GM12878 (cell line): ENCODE measurements at regions not wholly inside any gene's neighbourhood (a gene's known extent, or its start where the extent isn't known, plus 50 kb on each side); places are given as distances from the start of the nearest gene placed in this dataset.

ENCODE experiments used
- ATAC-seq: fragments of 200-7000 bp; cut with Tn5 transposase; 3 replicates; pipeline ENCODE4 v1.9.1; 2020; ENCODE audit warnings: mild to moderate bottlenecking, moderate library complexity
- BruUV-seq: library from RNA; stranded (reverse); fragments of 400-500 nt; replicated peaks from 2 replicates; lab custom pipeline; 2021; lab: Mats Ljungman, UMichigan
- CTCF ChIA-PET: fragments of 300-600 bp; sonication (Branson Sonifier 250); formaldehyde crosslinking; extraction: SDS; loops from one replicate; lab custom pipeline; 2021; ENCODE audit warnings: inconsistent platforms; lab: Yijun Ruan, JAX
- POLR2A ChIA-PET: fragments of 350-600 bp; formaldehyde crosslinking; extraction: SDS; loops from one replicate; lab custom pipeline; 2021; ENCODE audit warnings: inconsistent platforms; lab: Charles Lee
- RAD21 ChIA-PET: fragments of 300-600 bp; sonication (Branson Sonifier 250); formaldehyde crosslinking; loops from one replicate; lab custom pipeline; 2023; ENCODE audit warnings: antibody characterized with exemption; ENCODE audit not compliant: unreplicated experiment; lab: Charles Lee
- SMC1A ChIA-PET: fragments of 300-600 bp; sonication (Branson Sonifier 250); formaldehyde crosslinking; loops from one replicate; lab custom pipeline; 2023; ENCODE audit not compliant: unreplicated experiment, uncharacterized antibody; lab: Charles Lee
- DNase-seq: peaks from one replicate; pipeline ENCODE4 v3.0.0-alpha.2; 2011; ENCODE audit warnings: low read depth, low spot score
- FAIRE-seq: peaks from 3 replicates; lab custom pipeline; 2011; peaks lifted over from hg19 to GRCh38; lab: Jason Lieb, UNC
- H2AFZ ChIP-seq: 2 replicates; pipeline ENCODE4 v1.6.0; 2011; ENCODE audit warnings: low read depth, low read length, control low read depth; ENCODE audit not compliant: control insufficient read depth
- H3K27ac ChIP-seq: 2 replicates; pipeline ENCODE4 v1.5.1; 2011; ENCODE audit warnings: control low read depth; ENCODE audit not compliant: control insufficient read depth, insufficient read depth
- H3K27me3 ChIP-seq, 2 experiments: replicated peaks in 1 of 2; 2 replicates each; pipeline versions ENCODE4 v1.6.0 to v1.6.1; 2011; ENCODE audit warnings: low read length in 1 of 2; ENCODE audit not compliant: control insufficient read depth in 2 of 2, insufficient read depth in 2 of 2
- H3K36me3 ChIP-seq, 2 experiments: 2 replicates each; pipeline ENCODE4 v1.5.1; 2011; ENCODE audit warnings: low read length in 1 of 2; ENCODE audit not compliant: control insufficient read depth in 2 of 2, insufficient read depth in 2 of 2
- H3K4me1 ChIP-seq: 2 replicates; pipeline ENCODE4 v1.6.1; 2011; ENCODE audit warnings: mild to moderate bottlenecking, low read length, moderate library complexity, mixed read lengths; ENCODE audit not compliant: control insufficient read depth, insufficient read depth
- H3K4me2 ChIP-seq: 2 replicates; pipeline ENCODE4 v1.6.0; 2011; ENCODE audit warnings: control low read depth; ENCODE audit not compliant: control insufficient read depth, insufficient read depth
- H3K4me3 ChIP-seq: fragments of 200-600 bp; sonication (generic); 2 replicates; pipeline ENCODE4 v1.5.1; 2016
- H3K79me2 ChIP-seq: 2 replicates; pipeline ENCODE4 v1.6.0; 2011; ENCODE audit warnings: low read length; ENCODE audit not compliant: control insufficient read depth, insufficient read depth
- H3K9ac ChIP-seq: 2 replicates; pipeline ENCODE4 v1.8.0; 2011; ENCODE audit warnings: low read length, control low read depth, mixed read lengths; ENCODE audit not compliant: control insufficient read depth, insufficient read depth
- H3K9me3 ChIP-seq: replicated peaks from 3 replicates; pipeline ENCODE4 v1.5.1; 2011; ENCODE audit warnings: mild to moderate bottlenecking, low read length; ENCODE audit not compliant: control insufficient read depth, insufficient read depth
- H4K20me1 ChIP-seq: 2 replicates; pipeline ENCODE4 v1.6.0; 2011; ENCODE audit not compliant: control insufficient read depth, insufficient read depth
- BHLHE40 ChIP-seq, 2 experiments: fragments of 450-650 bp in 1 of 2; IDR thresholded peaks; 2 replicates each; pipeline ENCODE4 v1.6.1; 2011 to 2017; ENCODE audit warnings: low read depth in 2 of 2, borderline replicate concordance in 1 of 2, improper control_type of control experiment in 1 of 2, low read length in 1 of 2, mild to moderate bottlenecking in 1 of 2
- CBX3 ChIP-seq: fragments of 200-600 bp; sonication (generic); IDR thresholded peaks from 2 replicates; pipeline ENCODE4 v1.6.1; 2016; ENCODE audit warnings: low read depth, borderline replicate concordance
- CREB1 ChIP-seq: IDR thresholded peaks from 2 replicates; pipeline ENCODE4 v1.6.1; 2012; ENCODE audit warnings: low read depth, mild to moderate bottlenecking, inconsistent platforms
- EED ChIP-seq: sonication (generic); IDR thresholded peaks from 2 replicates; pipeline ENCODE4 v1.6.1; 2016; ENCODE audit warnings: antibody characterized with exemption, low read depth
- KAT2A ChIP-seq: conservative IDR thresholded peaks from 2 replicates; pipeline ENCODE4 v1.6.1; 2011; ENCODE audit warnings: low read depth, low read length; ENCODE audit not compliant: control insufficient read depth
- NFIC ChIP-seq: IDR thresholded peaks from 2 replicates; pipeline ENCODE4 v1.6.1; 2012; ENCODE audit warnings: low read depth, mild to moderate bottlenecking, inconsistent platforms, low read length, moderate library complexity
- NFYB ChIP-seq: IDR thresholded peaks from 2 replicates; pipeline ENCODE4 v1.6.1; 2011; ENCODE audit warnings: low read depth, mild to moderate bottlenecking, low read length, improper control_type of control experiment, moderate library complexity; ENCODE audit not compliant: insufficient read depth
- PAX8 ChIP-seq: fragments of 450-650 bp; IDR thresholded peaks from 2 replicates; pipeline ENCODE4 v1.6.1; 2017; ENCODE audit warnings: mild to moderate bottlenecking, moderate library complexity
- SP1 ChIP-seq: IDR thresholded peaks from one replicate; pipeline ENCODE4 v1.6.1; 2011; ENCODE audit warnings: low read depth, low read length
- whole genome bisulfite sequencing: methylation state at CpG from one replicate; pipeline ENCODE4 v1.1.6; 2016; ENCODE audit warnings: low lambda C conversion rate; ENCODE audit not compliant: insufficient replicate concordance, insufficient coverage; ENCODE audit errors: missing lambda C conversion rate; 5-methylcytosine and 5-hydroxymethylcytosine counted together
- in situ Hi-C: fragments of 300-500 bp; cut with MboI; formaldehyde crosslinking; loops from 9 replicates; pipeline ENCODE4 v1.14.3; 2018; ENCODE audit warnings: mixed read lengths
- intact Hi-C: fragments of 100-400 bp; cut with micrococcal nuclease; formaldehyde crosslinking; loops from one replicate; pipeline ENCODE4 v1.14.2; 2022; ENCODE audit not compliant: unreplicated experiment
- TF ChIP-seq, protein P1 (sequence below): fragments of 450-650 bp; formaldehyde crosslinking; IDR thresholded peaks from 2 replicates; pipeline ENCODE4 v1.4.0; 2020; ENCODE audit warnings: mild to moderate bottlenecking, moderate library complexity
- TF ChIP-seq, protein P2 (sequence below): IDR thresholded peaks from 2 replicates; pipeline ENCODE4 v1.6.1; 2011; ENCODE audit warnings: borderline replicate concordance, low read depth, mild to moderate bottlenecking, moderate library complexity, low read length; ENCODE audit not compliant: insufficient read depth, poor library complexity, severe bottlenecking

DNA sequence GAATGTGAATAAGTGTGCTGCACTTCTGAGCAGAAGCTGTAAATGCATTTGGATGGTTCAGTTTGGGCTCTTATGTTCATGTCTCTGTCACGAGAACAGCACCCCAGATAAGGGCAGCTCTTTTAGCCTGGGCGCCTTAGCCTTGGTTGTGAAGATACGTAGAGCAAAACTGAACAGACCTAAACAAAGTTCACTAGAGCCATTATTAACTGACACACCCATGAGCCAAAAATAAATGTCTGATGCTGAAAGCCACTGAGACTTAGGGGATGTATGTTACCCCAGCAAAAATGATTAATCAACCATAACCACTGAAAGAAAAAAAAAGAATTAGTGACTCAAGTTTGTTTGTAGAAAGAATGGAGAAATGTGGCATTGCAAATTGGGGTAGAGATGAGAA, 343.4 kb downstream of the BCAT1 start:
- no TSS peak for BruUV-seq
- no peak overlapping the region for H2AFZ ChIP-seq
- no peak overlapping the region for H3K27ac ChIP-seq
- ChIA-PET RAD21 (no interaction called here), CTCF (no interaction called here), POLR2A (no interaction called here), SMC1A (no interaction called here)
- no peaks in the 10 kb centered on the region for H3K27me3 ChIP-seq
- H3K4me3 ChIP-seq, result no peak overlapping the region
- no peaks in the 10 kb centered on the region for H3K36me3 ChIP-seq
- in situ Hi-C loops (no loop called here), intact Hi-C loops (no loop called here)
- 13% methylated on average over 3 of the region's 3 CpGs for WGBS
- no peak overlapping the region for H3K4me2 ChIP-seq
- H3K9ac ChIP-seq, result no peak overlapping the region
- DNase-seq (no peak), ATAC-seq (no peak), FAIRE-seq (no peak)
- H3K79me2 ChIP-seq, result no peaks in the 10 kb centered on the region
- H4K20me1 ChIP-seq, result no peaks in the 10 kb centered on the region
- H3K4me1 ChIP-seq, result no peaks in the 10 kb centered on the region
- H3K9me3 ChIP-seq, result no peaks in the 10 kb centered on the region
- TF ChIP-seq SP1 (no peak), KAT2A (no peak), CREB1 (no peak), NFIC (no peak), PAX8 (no peak), EED (no peak), NFYB (no peak), BHLHE40 (IDR thresholded peaks at IDR 0.05; ENCODE audit: borderline replicate concordance in 1 of 2, low read depth in 2 of 2, low read length in 1 of 2) (no peak), CBX3 (no peak)
- TF ChIP-seq, protein P1, sequence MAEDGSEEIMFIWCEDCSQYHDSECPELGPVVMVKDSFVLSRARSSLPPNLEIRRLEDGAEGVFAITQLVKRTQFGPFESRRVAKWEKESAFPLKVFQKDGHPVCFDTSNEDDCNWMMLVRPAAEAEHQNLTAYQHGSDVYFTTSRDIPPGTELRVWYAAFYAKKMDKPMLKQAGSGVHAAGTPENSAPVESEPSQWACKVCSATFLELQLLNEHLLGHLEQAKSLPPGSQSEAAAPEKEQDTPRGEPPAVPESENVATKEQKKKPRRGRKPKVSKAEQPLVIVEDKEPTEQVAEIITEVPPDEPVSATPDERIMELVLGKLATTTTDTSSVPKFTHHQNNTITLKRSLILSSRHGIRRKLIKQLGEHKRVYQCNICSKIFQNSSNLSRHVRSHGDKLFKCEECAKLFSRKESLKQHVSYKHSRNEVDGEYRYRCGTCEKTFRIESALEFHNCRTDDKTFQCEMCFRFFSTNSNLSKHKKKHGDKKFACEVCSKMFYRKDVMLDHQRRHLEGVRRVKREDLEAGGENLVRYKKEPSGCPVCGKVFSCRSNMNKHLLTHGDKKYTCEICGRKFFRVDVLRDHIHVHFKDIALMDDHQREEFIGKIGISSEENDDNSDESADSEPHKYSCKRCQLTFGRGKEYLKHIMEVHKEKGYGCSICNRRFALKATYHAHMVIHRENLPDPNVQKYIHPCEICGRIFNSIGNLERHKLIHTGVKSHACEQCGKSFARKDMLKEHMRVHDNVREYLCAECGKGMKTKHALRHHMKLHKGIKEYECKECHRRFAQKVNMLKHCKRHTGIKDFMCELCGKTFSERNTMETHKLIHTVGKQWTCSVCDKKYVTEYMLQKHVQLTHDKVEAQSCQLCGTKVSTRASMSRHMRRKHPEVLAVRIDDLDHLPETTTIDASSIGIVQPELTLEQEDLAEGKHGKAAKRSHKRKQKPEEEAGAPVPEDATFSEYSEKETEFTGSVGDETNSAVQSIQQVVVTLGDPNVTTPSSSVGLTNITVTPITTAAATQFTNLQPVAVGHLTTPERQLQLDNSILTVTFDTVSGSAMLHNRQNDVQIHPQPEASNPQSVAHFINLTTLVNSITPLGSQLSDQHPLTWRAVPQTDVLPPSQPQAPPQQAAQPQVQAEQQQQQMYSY (CRISPR knock-in tag), result no peak
- TF ChIP-seq, protein P2, sequence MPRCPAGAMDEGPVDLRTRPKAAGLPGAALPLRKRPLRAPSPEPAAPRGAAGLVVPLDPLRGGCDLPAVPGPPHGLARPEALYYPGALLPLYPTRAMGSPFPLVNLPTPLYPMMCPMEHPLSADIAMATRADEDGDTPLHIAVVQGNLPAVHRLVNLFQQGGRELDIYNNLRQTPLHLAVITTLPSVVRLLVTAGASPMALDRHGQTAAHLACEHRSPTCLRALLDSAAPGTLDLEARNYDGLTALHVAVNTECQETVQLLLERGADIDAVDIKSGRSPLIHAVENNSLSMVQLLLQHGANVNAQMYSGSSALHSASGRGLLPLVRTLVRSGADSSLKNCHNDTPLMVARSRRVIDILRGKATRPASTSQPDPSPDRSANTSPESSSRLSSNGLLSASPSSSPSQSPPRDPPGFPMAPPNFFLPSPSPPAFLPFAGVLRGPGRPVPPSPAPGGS, result no peak
